Activated CD4-positive, alpha-beta T cell treated with anti-CD3 and anti-CD28 coated beads, Interleukin-2, amount 10 ng/mL, durations not matched to agents 24 days and 14 days (primary cell): ENCODE measurements at regions not wholly inside any gene's neighbourhood (a gene's known extent, or its start where the extent isn't known, plus 50 kb on each side); places are given as distances from the start of the nearest gene placed in this dataset.

Source experiments
- DNase-seq: peaks from one replicate; pipeline ENCODE4 v3.0.0; 2022
- H3K27ac Mint-ChIP-seq: one replicate; pipeline ENCODE4 v1.8.0; 2022; ENCODE audit warnings: mild to moderate bottlenecking, mixed read lengths
- H3K27me3 Mint-ChIP-seq: one replicate; pipeline ENCODE4 v1.8.0; 2022; ENCODE audit warnings: mixed read lengths
- H3K36me3 Mint-ChIP-seq: one replicate; pipeline ENCODE4 v1.8.0; 2022; ENCODE audit warnings: low read depth, mild to moderate bottlenecking, mixed read lengths
- H3K4me1 Mint-ChIP-seq: one replicate; pipeline ENCODE4 v1.8.0; 2021; ENCODE audit warnings: mixed read lengths
- H3K4me3 Mint-ChIP-seq: one replicate; pipeline ENCODE4 v1.8.0; 2022; ENCODE audit warnings: mild to moderate bottlenecking, moderate library complexity, mixed read lengths
- H3K9me3 Mint-ChIP-seq: one replicate; pipeline ENCODE4 v1.8.0; 2021; ENCODE audit warnings: mixed read lengths
- intact Hi-C: fragments of 100-400 bp; cut with micrococcal nuclease; formaldehyde crosslinking; loops from one replicate; pipeline ENCODE4 v1.15.1; 2023

DNA sequence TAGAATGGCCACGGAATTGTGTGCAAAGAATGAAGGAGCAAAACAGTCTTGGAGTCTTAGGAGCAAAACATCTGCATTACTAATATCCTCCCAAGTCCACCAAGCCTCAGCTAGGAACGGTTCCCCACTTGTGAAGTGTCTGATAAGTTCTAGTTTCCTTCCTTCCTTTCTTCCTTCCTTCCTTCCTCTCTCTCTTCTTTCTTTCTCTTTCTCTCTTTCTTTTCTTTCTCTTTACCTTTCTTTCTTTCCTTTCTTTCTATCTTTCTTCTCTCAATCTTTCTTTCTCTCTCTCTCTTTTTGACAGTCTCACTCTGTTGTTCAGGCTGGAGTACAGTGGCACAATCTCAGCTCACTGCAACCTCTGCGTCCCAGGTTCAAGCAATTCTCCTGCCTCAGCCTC, 160.8 kb downstream of the FOXL1 start:
- Mint-ChIP-seq H3K4me3 (no peak overlapping the region), H3K27me3 (peaks cover 52% of the 10 kb centered on the region), H3K9me3 (no peaks in the 10 kb centered on the region), H3K36me3 (no peaks in the 10 kb centered on the region), H3K4me1 (peaks cover 18% of the 10 kb centered on the region), H3K27ac (no peak overlapping the region)
- no peak for DNase-seq
- intact Hi-C loops, result loop anchor here (10.0 kb wide), 1 partner anchor 164 kb away; the partner anchor contains the start of gene FOXL1

DNA sequence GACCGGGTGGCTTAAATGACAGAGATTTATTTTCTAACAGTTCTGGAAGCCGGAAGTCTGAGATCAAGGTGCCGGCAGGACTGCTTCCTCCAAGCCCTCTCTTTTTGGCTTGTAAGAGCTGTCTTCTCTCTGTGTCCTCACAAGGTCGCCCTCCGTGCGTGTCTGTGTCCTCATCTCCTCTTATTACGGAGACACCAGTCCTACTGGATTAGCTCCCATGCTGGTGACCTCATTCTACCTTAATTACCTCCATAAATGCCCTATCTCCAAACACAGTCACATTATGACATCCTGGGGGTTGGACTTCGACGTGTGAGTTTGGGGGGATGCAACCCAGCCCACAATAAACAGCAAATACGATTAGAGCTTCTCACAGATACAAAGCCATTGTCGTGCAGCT, 161.5 kb downstream of the FOXL1 start:
- H3K27ac Mint-ChIP-seq, result peak overlapping the region; percentile 71
- no peaks in the 10 kb centered on the region for H3K9me3 Mint-ChIP-seq
- peaks cover 18% of the 10 kb centered on the region for H3K4me1 Mint-ChIP-seq
- peak overlapping the region; percentile 4 for H3K4me3 Mint-ChIP-seq
- DNase-seq, result no peak
- intact Hi-C loops, result loop anchor here (10.0 kb wide), 1 partner anchor 165 kb away; the partner anchor contains the start of gene FOXL1
- H3K27me3 Mint-ChIP-seq, result peaks cover 47% of the 10 kb centered on the region
- no peaks in the 10 kb centered on the region for H3K36me3 Mint-ChIP-seq

DNA sequence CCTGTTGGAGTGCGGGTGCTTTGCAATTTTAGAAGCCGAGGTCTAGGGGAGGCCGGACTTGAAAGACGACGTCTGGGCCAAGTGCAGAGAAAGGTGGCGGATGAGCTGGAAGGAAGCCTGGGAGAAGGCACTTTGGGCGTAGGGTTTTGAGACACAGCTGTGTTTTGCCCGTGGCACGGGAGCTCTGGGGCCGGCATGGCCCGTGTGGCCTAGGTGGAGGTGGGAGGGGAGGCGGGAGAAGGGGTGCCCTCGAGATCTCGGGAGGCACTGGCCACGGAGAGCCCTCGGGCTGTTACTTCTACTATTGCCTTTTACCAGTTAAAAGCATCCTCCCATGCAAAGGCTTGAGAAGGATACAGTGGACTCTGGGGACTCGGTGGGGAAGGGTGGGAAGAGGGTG, 161.9 kb downstream of the FOXL1 start:
- Mint-ChIP-seq H3K4me3 (peak overlapping the region; percentile 4), H3K27ac (peak overlapping the region; percentile 71), H3K27me3 (peaks cover 45% of the 10 kb centered on the region), H3K9me3 (no peaks in the 10 kb centered on the region), H3K4me1 (peaks cover 18% of the 10 kb centered on the region), H3K36me3 (no peaks in the 10 kb centered on the region)
- intact Hi-C loops, result no loop called here
- DNase-seq, result no peak

DNA sequence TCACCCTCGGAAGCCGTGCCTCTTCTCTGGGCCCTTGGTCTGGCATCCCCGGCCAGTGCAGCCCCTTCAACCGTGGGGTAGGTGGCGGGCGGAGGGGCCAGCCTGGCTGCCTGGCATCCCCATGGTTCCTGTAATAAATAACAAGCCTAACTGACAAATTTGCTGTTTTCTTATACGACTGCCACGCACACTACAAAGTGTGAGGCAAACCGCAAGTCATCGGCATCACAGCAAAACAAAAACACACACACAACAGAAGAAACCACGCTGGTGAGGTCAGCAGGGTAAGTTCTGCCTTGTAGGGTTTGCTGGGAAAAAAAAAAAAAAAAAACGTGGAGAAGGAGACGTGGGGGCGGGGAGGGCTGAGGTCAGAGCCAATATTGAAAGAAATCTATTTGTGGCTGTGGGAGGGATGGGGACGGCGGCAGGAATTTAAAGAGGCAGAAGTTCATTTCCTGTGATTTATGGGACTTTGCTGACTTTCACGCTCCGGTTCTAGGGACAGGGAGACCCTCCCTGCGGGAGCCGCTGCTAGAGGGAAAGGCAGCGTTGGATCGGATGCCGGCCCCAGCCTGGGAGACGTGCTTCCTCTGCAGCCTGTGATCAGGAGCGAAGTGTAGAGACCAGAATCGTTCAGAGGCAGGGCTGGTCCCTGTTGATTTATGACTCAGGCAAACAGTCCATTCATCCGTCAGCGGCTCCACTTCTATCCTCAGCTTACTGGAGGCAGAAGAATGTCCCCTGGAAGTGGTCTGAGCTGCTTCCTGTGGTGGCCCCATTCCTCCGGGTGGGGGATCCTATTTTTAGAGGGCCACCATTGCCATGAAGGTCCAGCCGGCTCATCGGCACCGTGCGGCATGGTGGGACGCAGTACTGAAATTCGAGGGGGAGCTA, 162.8 kb downstream of the FOXL1 start:
- H3K27ac Mint-ChIP-seq, result peak overlapping the region; percentile 35
- H3K4me3 Mint-ChIP-seq, result peak overlapping the region; percentile 83
- DNase-seq, result peak; percentile 67
- H3K36me3 Mint-ChIP-seq, result no peaks in the 10 kb centered on the region
- H3K27me3 Mint-ChIP-seq, result peaks cover 45% of the 10 kb centered on the region
- H3K9me3 Mint-ChIP-seq, result no peaks in the 10 kb centered on the region
- intact Hi-C loops, result no loop called here
- H3K4me1 Mint-ChIP-seq, result peaks cover 18% of the 10 kb centered on the region

DNA sequence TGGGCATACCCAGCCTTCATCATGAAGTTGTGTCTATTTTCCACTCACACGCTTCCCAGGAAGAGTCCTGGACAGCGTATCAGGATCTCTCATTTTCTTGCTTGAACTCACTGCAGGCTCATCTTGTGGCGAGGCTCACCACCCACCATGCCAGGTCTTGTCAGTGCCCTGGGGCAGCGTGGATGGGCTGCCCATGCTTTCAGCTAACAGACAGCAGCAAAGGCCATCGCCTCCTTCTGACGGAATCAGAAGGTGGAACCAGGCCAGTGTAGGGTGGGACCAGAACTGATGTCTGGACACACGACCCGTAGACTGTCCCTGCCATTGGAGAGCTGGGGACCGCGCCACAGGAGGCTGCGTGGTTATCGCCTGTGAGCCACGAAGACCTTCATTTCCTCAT, 169.4 kb downstream of the FOXL1 start:
- no peak for DNase-seq
- Mint-ChIP-seq H3K9me3 (no peaks in the 10 kb centered on the region), H3K4me1 (no peaks in the 10 kb centered on the region), H3K27me3 (peaks cover 3% of the 10 kb centered on the region), H3K36me3 (no peaks in the 10 kb centered on the region), H3K27ac (no peak overlapping the region), H3K4me3 (no peak overlapping the region)
- intact Hi-C loops, result no loop called here

DNA sequence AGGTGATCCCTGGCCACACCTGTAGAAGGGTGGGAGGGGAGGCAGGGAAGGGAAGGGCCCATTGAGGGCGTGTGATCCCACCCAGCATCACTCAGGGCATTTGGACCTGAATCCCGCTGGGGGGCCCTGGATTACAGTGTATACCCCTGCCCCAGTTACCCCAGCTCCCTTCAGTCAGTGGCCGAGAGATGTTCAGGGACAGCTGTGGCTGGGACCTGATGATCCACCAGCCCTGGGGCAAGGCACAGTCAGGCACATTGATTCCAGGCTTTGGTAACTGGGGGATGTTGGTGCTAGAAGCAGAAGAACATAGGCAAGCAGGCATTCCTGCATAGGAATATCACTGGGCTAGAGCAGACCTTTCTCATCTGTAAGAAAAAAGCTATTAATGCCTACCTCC, 170.3 kb downstream of the FOXL1 start:
- intact Hi-C loops, result no loop called here
- Mint-ChIP-seq H3K27ac (no peak overlapping the region), H3K27me3 (peaks cover under 1% of the 10 kb centered on the region), H3K4me3 (no peak overlapping the region), H3K9me3 (no peaks in the 10 kb centered on the region), H3K36me3 (no peaks in the 10 kb centered on the region), H3K4me1 (no peaks in the 10 kb centered on the region)
- DNase-seq, result no peak

DNA sequence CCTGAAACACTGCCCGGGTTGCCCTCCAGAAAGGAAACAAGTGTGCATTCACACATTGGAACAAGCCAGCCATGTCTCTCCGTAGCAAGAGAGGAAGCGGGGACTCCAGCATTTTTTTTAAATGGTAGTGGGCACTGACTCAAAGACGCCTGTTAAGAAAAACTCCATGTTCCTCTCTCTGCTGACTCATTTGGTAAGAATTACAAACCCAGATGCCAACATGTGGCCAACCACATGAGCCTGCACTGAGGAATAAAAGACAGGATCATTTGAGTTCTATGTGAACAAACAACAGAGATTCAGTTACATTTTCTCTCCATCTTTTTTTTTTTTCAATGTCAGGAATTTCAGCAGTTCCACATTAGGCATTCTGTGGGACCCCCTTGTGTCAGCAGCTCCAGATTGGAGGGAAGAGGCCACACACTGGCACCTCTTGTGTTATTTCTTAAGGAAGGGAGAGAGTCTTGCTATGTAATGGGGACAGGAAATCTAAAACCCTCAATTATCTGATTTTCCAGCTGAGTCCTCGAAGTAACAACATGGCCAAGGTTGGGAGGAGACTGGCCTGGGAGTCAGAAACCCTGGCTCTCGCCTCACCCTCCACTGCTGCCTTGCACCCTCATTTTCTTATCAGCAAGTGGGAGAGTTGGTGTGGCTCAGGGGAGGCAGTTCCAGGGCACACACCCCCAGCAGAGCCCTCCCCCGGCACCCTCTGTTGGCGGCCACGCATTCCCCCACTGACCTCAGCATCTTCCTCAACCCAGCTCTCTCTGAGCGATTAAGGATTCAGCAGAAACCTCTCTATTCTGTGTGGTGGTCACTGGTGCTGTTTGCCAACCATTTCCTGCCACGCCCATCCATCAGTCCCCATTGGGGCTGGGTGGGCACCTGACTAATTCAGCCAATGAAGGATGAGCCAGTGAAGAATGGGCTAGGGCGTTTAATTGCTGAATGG, 173.0 kb downstream of the FOXL1 start:
- DNase-seq, result no peak
- no peaks in the 10 kb centered on the region for H3K4me1 Mint-ChIP-seq
- no peak overlapping the region for H3K27ac Mint-ChIP-seq
- no peak overlapping the region for H3K4me3 Mint-ChIP-seq
- no peaks in the 10 kb centered on the region for H3K27me3 Mint-ChIP-seq
- intact Hi-C loops, result no loop called here
- H3K36me3 Mint-ChIP-seq, result no peaks in the 10 kb centered on the region
- no peaks in the 10 kb centered on the region for H3K9me3 Mint-ChIP-seq

DNA sequence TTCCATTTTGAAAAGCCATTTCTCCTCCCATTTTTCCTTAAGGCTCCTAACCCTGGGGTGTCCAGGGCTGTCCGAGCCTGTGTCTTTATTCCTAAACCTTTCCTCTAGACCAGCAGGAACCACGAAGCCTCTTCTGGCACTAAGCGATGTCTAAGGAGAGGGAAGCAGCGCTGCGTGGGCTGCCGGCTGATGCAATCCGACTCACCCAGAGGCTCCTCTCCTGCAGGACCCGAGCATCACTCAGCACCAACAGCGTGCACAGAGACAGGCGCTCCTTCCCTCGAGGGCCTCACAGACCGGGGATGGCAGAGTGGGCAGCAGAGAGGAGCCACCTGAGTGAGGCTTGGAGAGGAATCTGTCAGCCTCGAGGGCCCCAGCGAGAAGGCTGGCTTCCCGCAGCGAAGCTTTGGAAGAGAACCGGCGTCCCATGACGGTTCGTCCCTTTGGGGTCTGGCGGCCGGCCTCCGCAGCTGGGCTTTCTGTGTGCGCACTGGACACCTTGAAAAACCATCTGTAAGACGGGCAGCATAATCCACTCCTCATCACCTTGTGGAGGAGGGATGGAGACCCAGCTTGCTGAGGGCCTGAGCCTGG, 174.3 kb downstream of the FOXL1 start:
- peaks cover 6% of the 10 kb centered on the region for H3K27me3 Mint-ChIP-seq
- intact Hi-C loops, result no loop called here
- H3K4me1 Mint-ChIP-seq, result no peaks in the 10 kb centered on the region
- no peaks in the 10 kb centered on the region for H3K9me3 Mint-ChIP-seq
- no peak for DNase-seq
- H3K36me3 Mint-ChIP-seq, result no peaks in the 10 kb centered on the region
- no peak overlapping the region for H3K27ac Mint-ChIP-seq
- H3K4me3 Mint-ChIP-seq, result no peak overlapping the region

DNA sequence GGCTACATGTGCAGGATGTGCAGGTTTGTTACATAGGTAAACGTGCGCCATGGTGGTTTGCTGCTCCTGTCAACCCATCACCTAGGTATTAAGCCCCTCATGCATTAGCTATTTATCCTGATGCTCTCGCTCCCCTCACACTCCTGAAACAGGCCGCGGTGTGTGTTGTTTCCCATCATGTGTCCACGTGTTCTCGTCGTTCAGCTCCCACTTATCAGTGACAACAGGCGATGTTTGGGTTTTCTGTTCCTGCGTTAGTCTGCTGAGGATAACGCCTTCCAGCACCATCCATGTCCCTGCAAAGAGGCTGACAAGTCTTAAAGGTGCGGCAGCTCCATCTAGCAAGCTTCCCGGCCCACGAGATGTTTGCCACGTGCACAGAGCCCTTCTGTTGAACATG, 175.1 kb downstream of the FOXL1 start:
- peaks cover 6% of the 10 kb centered on the region for H3K27me3 Mint-ChIP-seq
- no peaks in the 10 kb centered on the region for H3K9me3 Mint-ChIP-seq
- DNase-seq, result no peak
- H3K27ac Mint-ChIP-seq, result no peak overlapping the region
- no peaks in the 10 kb centered on the region for H3K36me3 Mint-ChIP-seq
- intact Hi-C loops, result no loop called here
- H3K4me3 Mint-ChIP-seq, result no peak overlapping the region
- H3K4me1 Mint-ChIP-seq, result no peaks in the 10 kb centered on the region

DNA sequence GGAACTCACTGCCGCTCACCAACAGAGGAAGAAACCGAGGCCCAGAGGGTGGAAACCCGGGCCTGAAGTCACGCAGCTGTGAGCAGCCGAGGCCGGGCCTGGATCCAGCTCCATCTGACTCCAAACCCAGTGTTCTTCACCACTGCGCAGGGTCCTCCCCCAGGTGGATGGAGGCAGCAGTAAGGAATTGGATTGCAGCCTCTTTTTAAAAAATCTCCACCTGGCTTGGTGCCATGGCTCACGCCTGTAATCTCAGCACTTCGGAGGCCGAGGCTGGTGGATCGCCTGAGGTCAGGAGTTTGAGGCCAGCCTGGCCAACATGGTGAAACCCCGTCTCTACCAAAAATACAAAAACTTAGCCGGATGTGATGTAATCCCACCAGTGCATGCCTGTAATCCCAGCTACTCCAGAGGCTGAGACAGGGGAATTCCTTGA, 177.2 kb downstream of the FOXL1 start:
- intact Hi-C loops, result no loop called here
- no peak for DNase-seq
- Mint-ChIP-seq H3K27me3 (peaks cover 17% of the 10 kb centered on the region), H3K4me1 (no peaks in the 10 kb centered on the region), H3K4me3 (no peak overlapping the region), H3K27ac (no peak overlapping the region), H3K9me3 (no peaks in the 10 kb centered on the region), H3K36me3 (no peaks in the 10 kb centered on the region)

DNA sequence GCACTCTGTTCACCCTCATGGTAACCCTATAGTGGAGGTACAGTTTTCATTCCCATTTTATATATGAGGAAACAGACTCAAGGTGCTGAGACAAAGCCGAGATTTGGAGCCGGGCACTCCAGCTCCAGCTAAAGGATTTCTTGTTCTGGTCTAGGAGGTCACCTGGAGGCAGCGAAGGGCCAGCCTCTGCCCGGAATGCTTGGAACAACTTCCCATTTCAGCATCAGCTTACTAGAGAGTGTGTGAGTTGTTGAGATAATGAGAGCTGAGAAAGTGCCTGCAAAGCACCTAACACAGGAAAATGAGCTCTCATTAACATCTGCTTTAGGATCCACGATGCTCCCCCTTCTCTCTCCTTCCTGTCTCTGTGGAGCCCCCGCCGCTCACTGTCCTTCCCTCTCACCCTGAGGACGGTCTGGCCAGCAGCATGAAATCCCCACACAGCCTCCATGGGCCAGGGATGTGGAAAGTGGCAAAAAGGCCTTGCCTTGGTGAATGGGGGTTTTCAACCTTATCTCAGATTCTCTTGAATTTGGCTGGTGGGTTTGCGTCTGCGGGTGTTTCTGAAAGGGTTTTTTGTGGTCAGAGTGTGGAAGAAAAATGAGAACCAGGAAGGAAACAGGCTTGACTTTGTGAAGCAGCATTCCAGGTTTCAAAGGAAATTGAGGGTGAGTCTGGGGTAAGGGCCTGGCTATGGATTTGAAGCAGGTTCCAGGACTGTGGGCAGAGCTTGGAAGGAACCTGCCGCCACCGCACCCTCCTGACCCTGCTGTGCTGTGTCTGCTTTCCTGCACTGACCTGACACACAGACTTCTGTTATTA, 178.7 kb downstream of the FOXL1 start:
- H3K9me3 Mint-ChIP-seq, result no peaks in the 10 kb centered on the region
- no peak for DNase-seq
- no peaks in the 10 kb centered on the region for H3K4me1 Mint-ChIP-seq
- intact Hi-C loops, result no loop called here
- H3K27me3 Mint-ChIP-seq, result peaks cover 17% of the 10 kb centered on the region
- H3K36me3 Mint-ChIP-seq, result no peaks in the 10 kb centered on the region
- H3K27ac Mint-ChIP-seq, result no peak overlapping the region
- H3K4me3 Mint-ChIP-seq, result no peak overlapping the region

DNA sequence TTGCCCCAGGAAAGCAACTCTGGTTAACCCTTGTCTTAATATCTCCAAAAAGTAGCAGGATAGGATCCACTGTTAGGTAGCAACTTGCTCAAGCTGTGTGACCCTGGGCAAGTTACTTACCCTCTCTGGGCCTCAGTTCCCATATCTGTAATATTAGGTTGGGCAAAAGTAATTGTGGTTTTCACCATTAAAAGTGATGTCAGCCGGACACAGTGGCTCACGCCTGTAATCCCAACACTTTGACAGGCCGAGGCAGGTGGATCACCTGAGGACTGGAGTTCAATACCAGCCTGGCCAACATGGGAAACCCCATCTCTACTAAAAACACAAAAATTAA, 179.3 kb downstream of the FOXL1 start:
- no peaks in the 10 kb centered on the region for H3K36me3 Mint-ChIP-seq
- no peak for DNase-seq
- no peak overlapping the region for H3K4me3 Mint-ChIP-seq
- no peaks in the 10 kb centered on the region for H3K4me1 Mint-ChIP-seq
- H3K9me3 Mint-ChIP-seq, result no peaks in the 10 kb centered on the region
- intact Hi-C loops, result no loop called here
- H3K27me3 Mint-ChIP-seq, result peaks cover 17% of the 10 kb centered on the region
- H3K27ac Mint-ChIP-seq, result no peak overlapping the region

DNA sequence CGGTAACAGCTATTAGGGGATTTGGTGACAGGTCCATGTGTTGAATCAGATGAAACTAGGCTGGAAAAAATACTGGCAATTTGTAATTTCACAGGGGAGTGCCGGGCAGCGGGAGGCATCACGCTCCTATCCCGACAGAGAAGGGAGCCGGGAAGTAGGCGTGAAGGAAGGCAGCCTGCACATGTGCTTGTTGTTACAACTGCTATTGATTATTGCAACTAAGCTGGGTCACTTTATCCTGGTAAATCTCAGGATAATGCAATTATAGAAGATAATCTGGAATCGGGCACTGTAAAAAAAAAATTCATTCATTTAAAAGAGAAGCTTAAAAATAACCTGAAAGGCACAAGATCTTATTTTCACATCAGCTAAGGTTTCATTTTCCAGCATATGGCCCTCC, 180.6 kb downstream of the FOXL1 start:
- intact Hi-C loops, result no loop called here
- H3K4me1 Mint-ChIP-seq, result no peaks in the 10 kb centered on the region
- no peaks in the 10 kb centered on the region for H3K9me3 Mint-ChIP-seq
- H3K36me3 Mint-ChIP-seq, result no peaks in the 10 kb centered on the region
- no peak for DNase-seq
- peaks cover 17% of the 10 kb centered on the region for H3K27me3 Mint-ChIP-seq
- H3K4me3 Mint-ChIP-seq, result no peak overlapping the region
- H3K27ac Mint-ChIP-seq, result no peak overlapping the region
